ENCODE measurements at regions not wholly inside any gene's neighbourhood (a gene's known extent, or its start where the extent isn't known, plus 50 kb on each side); places are given as distances from the start of the nearest gene placed in this dataset.

- TF ChIP-seq CTCF (IDR thresholded peaks at IDR 0.05; ENCODE audit: low read depth, low read length, missing input control) (no peak), YY1 (IDR thresholded peaks at IDR 0.05) (no peak)
- TF ChIP-seq, protein P1, sequence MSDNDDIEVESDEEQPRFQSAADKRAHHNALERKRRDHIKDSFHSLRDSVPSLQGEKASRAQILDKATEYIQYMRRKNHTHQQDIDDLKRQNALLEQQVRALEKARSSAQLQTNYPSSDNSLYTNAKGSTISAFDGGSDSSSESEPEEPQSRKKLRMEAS (IDR thresholded peaks at IDR 0.05) = no peak
These were observed 95.9 kb upstream of the MVB12B start for GRCh38 chr9:126230692-126231091.
